ENCODE measurements at regions not wholly inside any gene's neighbourhood (a gene's known extent, or its start where the extent isn't known, plus 50 kb on each side); places are given as distances from the start of the nearest gene placed in this dataset.

DNA sequence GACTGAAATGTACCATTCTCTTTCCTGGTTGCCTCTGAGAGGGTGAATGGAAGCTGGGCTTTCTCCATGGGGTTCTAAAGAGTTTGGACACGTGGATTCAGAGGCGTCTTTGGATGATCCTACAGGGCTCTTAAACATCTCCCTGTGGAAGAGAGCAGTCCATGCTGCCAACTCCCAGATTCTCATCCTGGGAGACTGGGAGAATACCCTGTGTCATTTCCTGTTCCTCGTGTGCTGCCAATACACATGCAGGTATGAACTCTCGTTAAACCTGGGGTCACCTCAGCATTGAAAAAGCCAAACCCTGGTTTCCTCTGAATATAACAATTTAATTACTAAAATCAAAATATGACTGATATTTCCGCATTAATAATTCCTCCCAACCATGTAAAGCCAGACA lies 73.3 kb upstream of the NT5C1B start:
- intact Hi-C loops (cut with DNase I), result no loop called here
- Histone ChIP-seq H3K36me3 (no peaks in the 10 kb centered on the region), H3K27me3 (ENCODE audit: low read depth) (no peaks in the 10 kb centered on the region), H3K4me1 (no peaks in the 10 kb centered on the region), H3K4me3 (no peak overlapping the region), H3K27ac (no peak overlapping the region), H3K9me3 (no peaks in the 10 kb centered on the region)
- ATAC-seq (no peak), DNase-seq (no peak)
- no peak for TF ChIP-seq CTCF (IDR thresholded peaks at IDR 0.05)

DNA sequence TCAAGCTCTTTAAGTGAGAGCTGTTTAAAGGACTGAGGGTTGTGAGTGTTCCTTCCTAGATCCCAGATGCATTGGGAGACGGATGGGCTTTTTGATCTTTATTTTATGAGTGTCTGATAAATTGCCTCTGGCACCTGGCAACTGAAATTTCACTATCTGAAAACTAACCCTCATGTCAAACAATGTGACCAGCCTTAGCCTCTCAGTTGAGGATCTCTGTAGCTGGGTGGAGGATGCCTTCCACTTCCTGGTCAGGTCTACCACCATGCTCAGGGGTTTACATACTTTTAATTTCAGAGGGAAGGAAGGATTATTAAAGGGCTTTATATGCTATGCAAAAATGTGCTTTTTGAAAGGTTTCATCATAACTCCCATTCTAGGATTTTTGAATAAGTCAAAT lies 70.5 kb upstream of the NT5C1B start:
- no peak for TF ChIP-seq CTCF (IDR thresholded peaks at IDR 0.05)
- Histone ChIP-seq H3K27me3 (ENCODE audit: low read depth) (no peaks in the 10 kb centered on the region), H3K36me3 (no peaks in the 10 kb centered on the region), H3K9me3 (no peaks in the 10 kb centered on the region), H3K4me1 (no peaks in the 10 kb centered on the region), H3K27ac (no peak overlapping the region), H3K4me3 (no peak overlapping the region)
- ATAC-seq, result no peak
- no peak for DNase-seq
- intact Hi-C loops (cut with DNase I), result no loop called here

- TF ChIP-seq CTCF (IDR thresholded peaks at IDR 0.05), result no peak
- H3K4me3 ChIP-seq, result no peak overlapping the region
- no peak for ATAC-seq
- H3K27me3 ChIP-seq (ENCODE audit: low read depth), result no peaks in the 10 kb centered on the region
- H3K27ac ChIP-seq, result no peak overlapping the region
- intact Hi-C loops (cut with DNase I), result no loop called here
- no peaks in the 10 kb centered on the region for H3K4me1 ChIP-seq
- H3K9me3 ChIP-seq, result no peaks in the 10 kb centered on the region
- no peaks in the 10 kb centered on the region for H3K36me3 ChIP-seq
- no peak for DNase-seq
These were observed 66.7 kb upstream of the NT5C1B start for GRCh38 chr2:18656048-18656447.

- Histone ChIP-seq H3K4me3 (no peak overlapping the region), H3K27ac (no peak overlapping the region), H3K4me1 (no peaks in the 10 kb centered on the region), H3K9me3 (no peaks in the 10 kb centered on the region), H3K36me3 (no peaks in the 10 kb centered on the region), H3K27me3 (ENCODE audit: low read depth) (no peaks in the 10 kb centered on the region)
- no peak for ATAC-seq
- no peak for DNase-seq
- intact Hi-C loops (cut with DNase I), result no loop called here
- TF ChIP-seq CTCF (IDR thresholded peaks at IDR 0.05), result no peak
These were observed 62.7 kb upstream of the NT5C1B start for GRCh38 chr2:18651842-18652774.

GRCh38 chr2:18650221-18650620 lies 60.9 kb upstream of the NT5C1B start:
- DNase-seq (no peak), ATAC-seq (no peak)
- H3K27me3 ChIP-seq (ENCODE audit: low read depth), result no peaks in the 10 kb centered on the region
- intact Hi-C loops (cut with DNase I), result no loop called here
- H3K9me3 ChIP-seq, result no peaks in the 10 kb centered on the region
- no peak for TF ChIP-seq CTCF (IDR thresholded peaks at IDR 0.05)
- no peak overlapping the region for H3K4me3 ChIP-seq
- no peak overlapping the region for H3K27ac ChIP-seq
- no peaks in the 10 kb centered on the region for H3K4me1 ChIP-seq
- no peaks in the 10 kb centered on the region for H3K36me3 ChIP-seq

Measured in lower lobe of right lung (tissue), 2 donors.